CD4-positive, alpha-beta T cell (primary cell): ENCODE measurements at regions not wholly inside any gene's neighbourhood (a gene's known extent, or its start where the extent isn't known, plus 50 kb on each side); places are given as distances from the start of the nearest gene placed in this dataset.

Experiments used
- ATAC-seq: fragments of 200-7000 bp; cut with Tn5 transposase; one replicate; pipeline ENCODE4 v1.10.0; 2022; ENCODE audit warnings: mild to moderate bottlenecking; ENCODE audit not compliant: poor library complexity
- CTCF ChIA-PET: fragments of 350-600 bp; sonication (Branson Sonifier 250); formaldehyde crosslinking; loops from one replicate; lab custom pipeline; 2021; ENCODE audit warnings: antibody characterized with exemption, inconsistent platforms; lab: Charles Lee
- POLR2A ChIA-PET: fragments of 350-600 bp; sonication (Branson Sonifier 250); formaldehyde crosslinking; loops from one replicate; lab custom pipeline; 2021; ENCODE audit warnings: antibody characterized with exemption, inconsistent platforms; lab: Charles Lee
- DNase-seq, 14 experiments: peaks; one replicate each; pipeline ENCODE4 v3.0.0-alpha.2; 2013 to 2020; ENCODE audit warnings: mixed read lengths in 2 of 14
- H3K27ac ChIP-seq, 2 donors: one replicate each; pipeline versions ENCODE4 v1.5.1 to v1.7.0; 2013; ENCODE audit warnings: low read length in 2 of 2, low read depth in 1 of 2, mild to moderate bottlenecking in 1 of 2
- H3K27me3 ChIP-seq, 2 experiments: 1 replicate in 1 of 2; 2 replicates in 1 of 2; pipeline versions ENCODE4 v1.6.1 to v1.7.0; 2013; ENCODE audit warnings: low read length in 2 of 2, control low read depth in 1 of 2, mild to moderate bottlenecking in 1 of 2, moderate library complexity in 1 of 2; ENCODE audit not compliant: insufficient read depth in 2 of 2, control insufficient read depth in 1 of 2
- H3K36me3 ChIP-seq: one replicate; pipeline ENCODE4 v1.6.1; 2013; ENCODE audit warnings: low read length, control low read depth; ENCODE audit not compliant: insufficient read depth
- H3K4me1 ChIP-seq: one replicate; pipeline ENCODE4 v1.6.1; 2013; ENCODE audit warnings: low read length, control low read depth; ENCODE audit not compliant: insufficient read depth
- H3K4me3 ChIP-seq: one replicate; pipeline ENCODE4 v1.5.1; 2013; ENCODE audit warnings: mild to moderate bottlenecking, low read length, moderate library complexity
- H3K9me3 ChIP-seq, 2 experiments: 1 replicate in 1 of 2; 2 replicates in 1 of 2; pipeline versions ENCODE4 v1.6.1 to v1.7.0; 2013; ENCODE audit warnings: low read length in 2 of 2, mild to moderate bottlenecking in 2 of 2, control low read depth in 1 of 2, moderate library complexity in 1 of 2; ENCODE audit not compliant: control insufficient read depth in 1 of 2, insufficient read depth in 1 of 2
- H3K27ac Mint-ChIP-seq: one replicate; pipeline ENCODE4 v1.8.0; 2020; ENCODE audit warnings: mixed read lengths
- H3K27me3 Mint-ChIP-seq: one replicate; pipeline ENCODE4 v1.8.0; 2021; ENCODE audit warnings: mixed read lengths
- H3K36me3 Mint-ChIP-seq: one replicate; pipeline ENCODE4 v1.8.0; 2021; ENCODE audit warnings: low read depth, mixed read lengths
- H3K4me1 Mint-ChIP-seq: one replicate; pipeline ENCODE4 v1.8.0; 2021; ENCODE audit warnings: low read depth, mixed read lengths
- H3K4me3 Mint-ChIP-seq: one replicate; pipeline ENCODE4 v1.8.0; 2020; ENCODE audit warnings: mild to moderate bottlenecking, mixed read lengths
- H3K9me3 Mint-ChIP-seq: one replicate; pipeline ENCODE4 v1.8.0; 2020; ENCODE audit warnings: mixed read lengths
- intact Hi-C, 2 experiments: fragments of 100-400 bp; cut with DNase I in 1 of 2; cut with micrococcal nuclease in 1 of 2; formaldehyde crosslinking; loops; one replicate each; pipeline versions ENCODE4 v1.15.1 to v1.9.0; 2023 to 2025; cut with DNase I, micrococcal nuclease
- TF ChIP-seq, protein P1 (sequence below): fragments of 200-600 bp; IDR thresholded peaks from one replicate; pipeline ENCODE4 v1.8.0; 2022; ENCODE audit warnings: antibody characterized with exemption, mild to moderate bottlenecking

DNA sequence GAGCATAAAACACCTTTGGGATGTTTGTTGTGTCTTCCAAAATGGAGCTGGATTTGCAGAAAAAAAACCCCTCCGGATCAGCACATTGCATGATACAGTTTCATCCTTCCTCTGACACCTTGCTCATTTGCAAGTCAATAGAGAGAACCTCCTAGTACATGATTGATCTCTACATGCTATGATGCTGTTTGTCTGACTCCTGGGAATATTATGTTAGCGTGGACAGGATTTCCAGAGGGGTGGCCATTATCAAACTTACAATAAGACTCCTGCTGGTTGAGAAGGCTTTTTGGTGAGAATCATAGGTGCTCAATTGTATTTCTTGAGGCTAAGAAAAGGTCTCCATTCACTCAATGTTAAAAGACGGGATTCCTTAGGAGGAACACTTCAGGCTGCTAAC is 75.9 kb upstream of the SCEL start:
- no peaks in the 10 kb centered on the region for H3K27me3 ChIP-seq
- ChIA-PET POLR2A (no interaction called here), CTCF (no interaction called here)
- H3K4me1 ChIP-seq: no peaks in the 10 kb centered on the region
- Mint-ChIP-seq H3K4me1 (no peaks in the 10 kb centered on the region), H3K9me3 (no peaks in the 10 kb centered on the region), H3K4me3 (no peak overlapping the region), H3K27me3 (no peaks in the 10 kb centered on the region), H3K27ac (no peak overlapping the region), H3K36me3 (no peaks in the 10 kb centered on the region)
- intact Hi-C loops: no loop called here
- TF ChIP-seq, protein P1, sequence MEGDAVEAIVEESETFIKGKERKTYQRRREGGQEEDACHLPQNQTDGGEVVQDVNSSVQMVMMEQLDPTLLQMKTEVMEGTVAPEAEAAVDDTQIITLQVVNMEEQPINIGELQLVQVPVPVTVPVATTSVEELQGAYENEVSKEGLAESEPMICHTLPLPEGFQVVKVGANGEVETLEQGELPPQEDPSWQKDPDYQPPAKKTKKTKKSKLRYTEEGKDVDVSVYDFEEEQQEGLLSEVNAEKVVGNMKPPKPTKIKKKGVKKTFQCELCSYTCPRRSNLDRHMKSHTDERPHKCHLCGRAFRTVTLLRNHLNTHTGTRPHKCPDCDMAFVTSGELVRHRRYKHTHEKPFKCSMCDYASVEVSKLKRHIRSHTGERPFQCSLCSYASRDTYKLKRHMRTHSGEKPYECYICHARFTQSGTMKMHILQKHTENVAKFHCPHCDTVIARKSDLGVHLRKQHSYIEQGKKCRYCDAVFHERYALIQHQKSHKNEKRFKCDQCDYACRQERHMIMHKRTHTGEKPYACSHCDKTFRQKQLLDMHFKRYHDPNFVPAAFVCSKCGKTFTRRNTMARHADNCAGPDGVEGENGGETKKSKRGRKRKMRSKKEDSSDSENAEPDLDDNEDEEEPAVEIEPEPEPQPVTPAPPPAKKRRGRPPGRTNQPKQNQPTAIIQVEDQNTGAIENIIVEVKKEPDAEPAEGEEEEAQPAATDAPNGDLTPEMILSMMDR: no peak
- no peak overlapping the region for H3K4me3 ChIP-seq
- H3K9me3 ChIP-seq: no peaks in the 10 kb centered on the region
- ATAC-seq (no peak), DNase-seq (no peak)
- H3K27ac ChIP-seq: no peak overlapping the region
- H3K36me3 ChIP-seq: no peaks in the 10 kb centered on the region

DNA sequence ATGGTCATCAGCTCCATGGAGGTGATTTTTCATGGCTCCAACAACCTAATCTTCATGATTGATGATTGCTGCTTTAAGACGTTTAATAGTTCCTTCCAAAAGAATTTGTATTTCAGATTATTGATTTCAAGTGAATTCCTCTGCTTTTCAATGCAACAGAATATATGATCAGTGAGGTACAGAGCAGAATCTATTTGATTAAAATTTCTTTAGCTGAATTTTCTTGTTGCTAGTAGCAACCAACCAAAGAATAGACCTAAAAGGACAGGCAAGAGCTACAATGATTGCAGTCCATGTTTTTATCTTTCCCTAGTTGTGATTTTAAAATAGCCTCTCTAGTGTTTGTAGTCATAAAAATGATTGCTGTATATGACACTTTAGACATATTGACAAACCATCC is 76.8 kb upstream of the SCEL start:
- DNase-seq (no peak), ATAC-seq (no peak)
- Histone ChIP-seq H3K36me3 (no peaks in the 10 kb centered on the region), H3K9me3 (no peaks in the 10 kb centered on the region), H3K4me1 (no peaks in the 10 kb centered on the region), H3K27me3 (no peaks in the 10 kb centered on the region), H3K4me3 (no peak overlapping the region), H3K27ac (no peak overlapping the region)
- H3K36me3 Mint-ChIP-seq: no peaks in the 10 kb centered on the region
- ChIA-PET CTCF (no interaction called here), POLR2A (no interaction called here)
- no peaks in the 10 kb centered on the region for H3K4me1 Mint-ChIP-seq
- no peak overlapping the region for H3K4me3 Mint-ChIP-seq
- H3K9me3 Mint-ChIP-seq: no peaks in the 10 kb centered on the region
- intact Hi-C loops: no loop called here
- no peak overlapping the region for H3K27ac Mint-ChIP-seq
- no peaks in the 10 kb centered on the region for H3K27me3 Mint-ChIP-seq
- TF ChIP-seq, protein P1: no peak

DNA sequence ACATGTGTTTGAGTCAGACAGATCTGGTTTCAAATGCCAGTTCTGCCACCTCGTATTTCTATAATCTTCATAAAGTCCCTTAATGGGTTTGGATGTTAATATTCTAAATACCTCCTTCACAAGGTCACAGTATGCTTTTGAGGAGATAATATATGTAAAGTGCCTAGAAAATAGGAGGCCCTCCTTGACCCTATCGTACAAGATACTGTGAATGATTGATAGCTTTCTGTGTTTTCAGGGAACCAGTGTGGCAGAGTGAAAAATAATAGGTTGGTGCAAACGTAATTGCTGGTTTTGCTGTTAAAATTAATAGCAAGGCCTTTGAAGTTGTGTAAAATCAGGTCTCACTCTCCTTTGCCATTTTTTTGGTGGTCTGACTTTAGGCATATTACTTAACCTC is 77.5 kb upstream of the SCEL start:
- ATAC-seq (no peak), DNase-seq (no peak)
- Mint-ChIP-seq H3K36me3 (no peaks in the 10 kb centered on the region), H3K27ac (no peak overlapping the region), H3K27me3 (no peaks in the 10 kb centered on the region), H3K9me3 (no peaks in the 10 kb centered on the region), H3K4me3 (no peak overlapping the region), H3K4me1 (no peaks in the 10 kb centered on the region)
- POLR2A ChIA-PET: no interaction called here
- TF ChIP-seq, protein P1: no peak
- CTCF ChIA-PET: no interaction called here
- Histone ChIP-seq H3K4me1 (no peaks in the 10 kb centered on the region), H3K27ac (no peak overlapping the region), H3K36me3 (no peaks in the 10 kb centered on the region), H3K27me3 (no peaks in the 10 kb centered on the region), H3K4me3 (no peak overlapping the region), H3K9me3 (no peaks in the 10 kb centered on the region)
- intact Hi-C loops: no loop called here
